Neural cell (in vitro differentiated cells): ENCODE measurements at regions not wholly inside any gene's neighbourhood (a gene's known extent, or its start where the extent isn't known, plus 50 kb on each side); places are given as distances from the start of the nearest gene placed in this dataset.

ENCODE experiments used
- H2AFZ ChIP-seq: fragments of 200-600, 300-800 bp; sonication (generic), shearing (Covaris generic); 2 replicates; pipeline ENCODE4 v1.6.0; 2014; ENCODE audit warnings: low read depth, mild to moderate bottlenecking, antibody characterized with exemption, low read length, moderate library complexity
- H3F3A ChIP-seq: fragments of 200-600 bp; shearing (Covaris generic); 2 replicates; pipeline ENCODE4 v1.6.1; 2016; ENCODE audit warnings: mild to moderate bottlenecking, moderate library complexity, mixed read lengths, antibody characterized with exemption, low read length; ENCODE audit not compliant: insufficient read depth, poor library complexity, severe bottlenecking
- H3K27ac ChIP-seq: fragments of 200-600, 300-800 bp; sonication (generic), shearing (Covaris generic); 2 replicates; pipeline ENCODE4 v1.5.1; 2014; ENCODE audit warnings: mild to moderate bottlenecking, low read length, moderate library complexity
- H3K27me3 ChIP-seq: fragments of 300-800, 200-600 bp; sonication (generic), shearing (Covaris generic); 2 replicates; pipeline ENCODE4 v1.6.0; 2014; ENCODE audit warnings: mild to moderate bottlenecking, low read depth, low read length, moderate library complexity; ENCODE audit not compliant: insufficient read depth
- H3K36me3 ChIP-seq: fragments of 300-800, 200-600 bp; sonication (generic), shearing (Covaris generic); 2 replicates; pipeline ENCODE4 v1.5.1; 2014; ENCODE audit warnings: mild to moderate bottlenecking, antibody characterized with exemption, low read length, moderate library complexity; ENCODE audit not compliant: insufficient read depth
- H3K4me2 ChIP-seq: fragments of 300-800, 200-600 bp; sonication (generic), shearing (Covaris generic); 2 replicates; pipeline ENCODE4 v1.6.0; 2014; ENCODE audit warnings: mild to moderate bottlenecking, low read length
- H3K4me3 ChIP-seq: fragments of 300-800, 200-600 bp; sonication (generic), shearing (Covaris generic); 2 replicates; pipeline ENCODE4 v1.5.1; 2014; ENCODE audit warnings: mild to moderate bottlenecking, low read length, moderate library complexity
- H3K79me2 ChIP-seq: fragments of 200-600 bp; shearing (Covaris generic); replicated peaks from 2 replicates; pipeline ENCODE4 v1.6.0; 2014; ENCODE audit warnings: mild to moderate bottlenecking, low read length, moderate library complexity; ENCODE audit not compliant: insufficient read depth
- H3K9ac ChIP-seq: fragments of 300-800, 200-600 bp; sonication (generic), shearing (Covaris generic); 2 replicates; pipeline ENCODE4 v1.6.1; 2016; ENCODE audit warnings: mild to moderate bottlenecking, low read length, mixed read lengths
- H3K9me2 ChIP-seq: fragments of 200-600 bp; shearing (Covaris generic); 2 replicates; pipeline ENCODE4 v1.6.1; 2016; ENCODE audit warnings: mild to moderate bottlenecking, low read length, mixed read lengths; ENCODE audit not compliant: insufficient read depth
- H3K9me3 ChIP-seq: fragments of 200-600, 300-800 bp; sonication (generic), shearing (Covaris generic); 2 replicates; pipeline ENCODE4 v1.6.1; 2016; ENCODE audit warnings: mild to moderate bottlenecking, mixed run types, low read length, moderate library complexity, mixed read lengths
- H4K20me1 ChIP-seq: fragments of 200-600 bp; shearing (Covaris generic); 2 replicates; pipeline ENCODE4 v1.6.1; 2016; ENCODE audit warnings: mild to moderate bottlenecking, mixed run types; ENCODE audit not compliant: insufficient read depth
- EP300 ChIP-seq: fragments of 450-650 bp; conservative IDR thresholded peaks from 2 replicates; pipeline ENCODE4 v1.6.1; 2014; ENCODE audit warnings: antibody characterized with exemption, mild to moderate bottlenecking, moderate library complexity; ENCODE audit not compliant: poor library complexity, severe bottlenecking
- EZH2 ChIP-seq: fragments of 200-600, 300-800 bp; shearing (Covaris generic), sonication (generic); IDR thresholded peaks from 2 replicates; pipeline ENCODE4 v1.6.1; 2014; ENCODE audit warnings: antibody characterized with exemption, low read length, borderline replicate concordance, mild to moderate bottlenecking; ENCODE audit not compliant: insufficient read depth, poor library complexity, severe bottlenecking
- MXI1 ChIP-seq: fragments of 450-650 bp; conservative IDR thresholded peaks from 2 replicates; pipeline ENCODE4 v1.6.1; 2014; ENCODE audit warnings: antibody characterized with exemption, mild to moderate bottlenecking; ENCODE audit not compliant: poor library complexity, severe bottlenecking
- POLR2AphosphoS5 ChIP-seq: IDR thresholded peaks from 2 replicates; pipeline ENCODE4 v1.6.1; 2012
- RAD21 ChIP-seq: fragments of 450-650 bp; conservative IDR thresholded peaks from 2 replicates; pipeline ENCODE4 v1.6.1; 2014; ENCODE audit warnings: antibody characterized with exemption, mild to moderate bottlenecking, moderate library complexity
- SMC3 ChIP-seq: fragments of 450-650 bp; conservative IDR thresholded peaks from 2 replicates; pipeline ENCODE4 v1.6.1; 2014; ENCODE audit warnings: antibody characterized with exemption, mild to moderate bottlenecking, moderate library complexity; ENCODE audit not compliant: poor library complexity
- TAF1 ChIP-seq: IDR thresholded peaks from 2 replicates; pipeline ENCODE4 v1.6.1; 2012; ENCODE audit warnings: low read depth
- TF ChIP-seq, protein P1 (sequence below): IDR thresholded peaks from 2 replicates; pipeline ENCODE4 v1.6.1; 2012; ENCODE audit warnings: borderline replicate concordance
- TF ChIP-seq, protein P2 (sequence below): fragments of 450-650 bp; IDR thresholded peaks from 2 replicates; pipeline ENCODE4 v1.5.1; 2014; ENCODE audit warnings: antibody characterized with exemption, mild to moderate bottlenecking, moderate library complexity; ENCODE audit not compliant: poor library complexity, severe bottlenecking

DNA sequence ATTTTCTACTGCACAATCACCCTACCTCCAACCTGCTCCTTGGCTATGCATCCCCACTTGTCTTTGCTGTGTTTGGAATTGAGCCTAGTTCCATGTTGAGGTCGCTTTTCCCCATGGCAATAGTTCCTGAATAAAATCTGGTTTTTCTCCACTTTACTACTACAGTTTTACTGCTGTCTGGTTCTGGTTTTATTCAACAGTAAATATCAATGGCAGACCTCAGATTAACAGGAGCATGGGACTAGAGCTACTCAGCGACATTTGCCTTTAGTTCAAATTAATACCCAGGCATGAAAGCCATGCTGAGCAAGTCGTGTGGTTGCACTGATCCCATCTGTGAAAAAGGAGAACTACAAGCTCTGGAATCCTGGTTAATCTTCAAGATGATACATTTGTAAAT, 460.3 kb downstream of the GRXCR1 start:
- H3K27ac ChIP-seq: no peak overlapping the region
- H4K20me1 ChIP-seq: no peaks in the 10 kb centered on the region
- H3K9me2 ChIP-seq: no peaks in the 10 kb centered on the region
- no peak overlapping the region for H3K9ac ChIP-seq
- TF ChIP-seq RAD21: no peak
- H3K36me3 ChIP-seq: no peaks in the 10 kb centered on the region
- H3K27me3 ChIP-seq: no peaks in the 10 kb centered on the region
- no peaks in the 10 kb centered on the region for H3K79me2 ChIP-seq
- H3K4me3 ChIP-seq: no peak overlapping the region
- H3F3A ChIP-seq: no peaks in the 10 kb centered on the region
- no peaks in the 10 kb centered on the region for H3K9me3 ChIP-seq
- no peak overlapping the region for H2AFZ ChIP-seq
- no peak overlapping the region for H3K4me2 ChIP-seq

DNA sequence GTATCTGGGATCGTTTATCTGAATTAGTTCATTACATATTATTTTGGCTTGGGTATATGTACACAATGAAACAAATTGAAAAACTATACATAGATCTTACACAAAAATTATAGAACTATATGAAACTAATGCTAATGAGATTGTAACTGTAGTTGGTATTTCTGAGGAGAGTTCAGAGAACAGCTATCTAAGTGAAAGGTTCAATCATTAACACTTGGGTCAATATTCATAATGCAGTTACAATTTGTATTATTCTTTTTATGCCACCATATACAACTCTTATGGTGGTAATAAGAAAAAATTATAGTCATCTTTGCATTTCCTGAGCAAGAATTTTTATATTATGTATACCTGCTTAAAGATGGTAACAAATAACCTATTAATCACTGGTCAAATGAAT, 461.0 kb downstream of the GRXCR1 start:
- Histone ChIP-seq H3K27me3 (no peaks in the 10 kb centered on the region), H3K9me2 (no peaks in the 10 kb centered on the region), H2AFZ (no peak overlapping the region), H3K36me3 (no peaks in the 10 kb centered on the region), H3F3A (no peaks in the 10 kb centered on the region), H3K9me3 (no peaks in the 10 kb centered on the region), H4K20me1 (no peaks in the 10 kb centered on the region), H3K27ac (no peak overlapping the region), H3K4me3 (no peak overlapping the region), H3K4me2 (no peak overlapping the region), H3K9ac (no peak overlapping the region), H3K79me2 (no peaks in the 10 kb centered on the region)
- TF ChIP-seq RAD21 (no peak), TAF1 (no peak), EZH2 (no peak), SMC3 (no peak), MXI1 (no peak), POLR2AphosphoS5 (no peak), EP300 (no peak)
- TF ChIP-seq, protein P1, sequence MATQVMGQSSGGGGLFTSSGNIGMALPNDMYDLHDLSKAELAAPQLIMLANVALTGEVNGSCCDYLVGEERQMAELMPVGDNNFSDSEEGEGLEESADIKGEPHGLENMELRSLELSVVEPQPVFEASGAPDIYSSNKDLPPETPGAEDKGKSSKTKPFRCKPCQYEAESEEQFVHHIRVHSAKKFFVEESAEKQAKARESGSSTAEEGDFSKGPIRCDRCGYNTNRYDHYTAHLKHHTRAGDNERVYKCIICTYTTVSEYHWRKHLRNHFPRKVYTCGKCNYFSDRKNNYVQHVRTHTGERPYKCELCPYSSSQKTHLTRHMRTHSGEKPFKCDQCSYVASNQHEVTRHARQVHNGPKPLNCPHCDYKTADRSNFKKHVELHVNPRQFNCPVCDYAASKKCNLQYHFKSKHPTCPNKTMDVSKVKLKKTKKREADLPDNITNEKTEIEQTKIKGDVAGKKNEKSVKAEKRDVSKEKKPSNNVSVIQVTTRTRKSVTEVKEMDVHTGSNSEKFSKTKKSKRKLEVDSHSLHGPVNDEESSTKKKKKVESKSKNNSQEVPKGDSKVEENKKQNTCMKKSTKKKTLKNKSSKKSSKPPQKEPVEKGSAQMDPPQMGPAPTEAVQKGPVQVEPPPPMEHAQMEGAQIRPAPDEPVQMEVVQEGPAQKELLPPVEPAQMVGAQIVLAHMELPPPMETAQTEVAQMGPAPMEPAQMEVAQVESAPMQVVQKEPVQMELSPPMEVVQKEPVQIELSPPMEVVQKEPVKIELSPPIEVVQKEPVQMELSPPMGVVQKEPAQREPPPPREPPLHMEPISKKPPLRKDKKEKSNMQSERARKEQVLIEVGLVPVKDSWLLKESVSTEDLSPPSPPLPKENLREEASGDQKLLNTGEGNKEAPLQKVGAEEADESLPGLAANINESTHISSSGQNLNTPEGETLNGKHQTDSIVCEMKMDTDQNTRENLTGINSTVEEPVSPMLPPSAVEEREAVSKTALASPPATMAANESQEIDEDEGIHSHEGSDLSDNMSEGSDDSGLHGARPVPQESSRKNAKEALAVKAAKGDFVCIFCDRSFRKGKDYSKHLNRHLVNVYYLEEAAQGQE: no peak
- TF ChIP-seq, protein P2, sequence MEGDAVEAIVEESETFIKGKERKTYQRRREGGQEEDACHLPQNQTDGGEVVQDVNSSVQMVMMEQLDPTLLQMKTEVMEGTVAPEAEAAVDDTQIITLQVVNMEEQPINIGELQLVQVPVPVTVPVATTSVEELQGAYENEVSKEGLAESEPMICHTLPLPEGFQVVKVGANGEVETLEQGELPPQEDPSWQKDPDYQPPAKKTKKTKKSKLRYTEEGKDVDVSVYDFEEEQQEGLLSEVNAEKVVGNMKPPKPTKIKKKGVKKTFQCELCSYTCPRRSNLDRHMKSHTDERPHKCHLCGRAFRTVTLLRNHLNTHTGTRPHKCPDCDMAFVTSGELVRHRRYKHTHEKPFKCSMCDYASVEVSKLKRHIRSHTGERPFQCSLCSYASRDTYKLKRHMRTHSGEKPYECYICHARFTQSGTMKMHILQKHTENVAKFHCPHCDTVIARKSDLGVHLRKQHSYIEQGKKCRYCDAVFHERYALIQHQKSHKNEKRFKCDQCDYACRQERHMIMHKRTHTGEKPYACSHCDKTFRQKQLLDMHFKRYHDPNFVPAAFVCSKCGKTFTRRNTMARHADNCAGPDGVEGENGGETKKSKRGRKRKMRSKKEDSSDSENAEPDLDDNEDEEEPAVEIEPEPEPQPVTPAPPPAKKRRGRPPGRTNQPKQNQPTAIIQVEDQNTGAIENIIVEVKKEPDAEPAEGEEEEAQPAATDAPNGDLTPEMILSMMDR: no peak

DNA sequence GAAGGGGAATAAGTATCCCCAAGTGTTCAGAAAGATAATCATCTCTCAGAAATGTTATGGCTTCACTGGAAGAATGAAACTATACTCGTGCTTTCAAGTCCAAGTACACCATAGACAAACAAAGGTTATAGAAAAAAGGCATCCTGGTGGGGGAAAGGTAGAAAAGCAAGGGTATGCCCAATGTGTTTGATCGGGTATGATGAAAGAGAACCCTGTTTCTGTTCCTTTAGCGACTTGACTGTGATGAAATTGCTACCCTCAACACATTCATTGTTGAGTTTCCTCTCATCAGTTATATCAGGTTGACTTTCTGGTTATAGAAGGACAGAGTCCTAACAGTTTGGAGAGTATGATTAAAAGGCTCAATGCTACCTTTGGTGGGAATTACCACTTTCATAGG, 464.3 kb downstream of the GRXCR1 start:
- H3K9ac ChIP-seq: no peak overlapping the region
- no peaks in the 10 kb centered on the region for H4K20me1 ChIP-seq
- no peaks in the 10 kb centered on the region for H3K36me3 ChIP-seq
- H3K9me3 ChIP-seq: no peaks in the 10 kb centered on the region
- H3K27ac ChIP-seq: no peak overlapping the region
- TF ChIP-seq EZH2: no peak
- no peaks in the 10 kb centered on the region for H3F3A ChIP-seq
- no peak overlapping the region for H2AFZ ChIP-seq
- H3K4me2 ChIP-seq: no peak overlapping the region
- no peaks in the 10 kb centered on the region for H3K79me2 ChIP-seq
- no peak overlapping the region for H3K4me3 ChIP-seq
- no peaks in the 10 kb centered on the region for H3K9me2 ChIP-seq
- no peaks in the 10 kb centered on the region for H3K27me3 ChIP-seq
